HEK293 (cell line): ENCODE measurements at regions not wholly inside any gene's neighbourhood (a gene's known extent, or its start where the extent isn't known, plus 50 kb on each side); places are given as distances from the start of the nearest gene placed in this dataset.

Source experiments
- CTCF ChIA-PET: fragments of 350-600 bp; formaldehyde crosslinking; extraction: SDS; loops from one replicate; lab custom pipeline; 2021; ENCODE audit warnings: antibody characterized with exemption; lab: Yijun Ruan, JAX
- POLR2A ChIA-PET: fragments of 300-600 bp; formaldehyde crosslinking; extraction: SDS; loops from one replicate; lab custom pipeline; 2020; ENCODE audit warnings: antibody characterized with exemption, inconsistent platforms; lab: Yijun Ruan, JAX
- H3K27ac ChIP-seq: fragments of 200-500 bp; sonication (Bioruptor generic); 2 replicates; pipeline ENCODE4 v1.5.1; 2014; ENCODE audit warnings: low read depth, low read length, control low read depth, inconsistent platforms; ENCODE audit errors: extremely low read depth
- H3K36me3 ChIP-seq, 2 experiments: fragments of 200-500 bp in 1 of 2; sonication (Bioruptor generic) in 1 of 2; 1 replicate in 1 of 2; 2 replicates in 1 of 2; pipeline ENCODE4 v1.5.1; 2014 to 2017; ENCODE audit warnings: inconsistent platforms in 2 of 2, low read length in 2 of 2; ENCODE audit not compliant: control insufficient read depth in 2 of 2, insufficient read depth in 1 of 2
- H3K4me1 ChIP-seq: fragments of 200-500 bp; sonication (Bioruptor generic); 2 replicates; pipeline ENCODE4 v1.5.1; 2014; ENCODE audit warnings: mild to moderate bottlenecking, low read length, inconsistent platforms; ENCODE audit not compliant: control insufficient read depth, insufficient read depth
- H3K4me3 ChIP-seq: 2 replicates; pipeline ENCODE4 v1.5.1; 2011; ENCODE audit warnings: low read depth, mild to moderate bottlenecking, control low read depth, low read length, moderate library complexity
- H3K9me3 ChIP-seq: fragments of 200-500 bp; sonication (Bioruptor generic); 2 replicates; pipeline ENCODE4 v1.5.1; 2014; ENCODE audit warnings: low read depth, low read length, inconsistent platforms; ENCODE audit not compliant: control insufficient read depth, insufficient read depth
- EGR2 ChIP-seq: fragments of 450-650 bp; formaldehyde crosslinking; IDR thresholded peaks from 2 replicates; pipeline ENCODE4 v1.5.1; 2016; ENCODE audit warnings: low read depth, missing biosample characterization, missing genetic modification characterization
- FEZF1 ChIP-seq: fragments of 450-650 bp; formaldehyde crosslinking; IDR thresholded peaks from 2 replicates; pipeline ENCODE4 v1.5.1; 2016; ENCODE audit warnings: missing biosample characterization, missing genetic modification characterization
- GLI4 ChIP-seq: fragments of 450-650 bp; formaldehyde crosslinking; IDR thresholded peaks from 2 replicates; pipeline ENCODE4 v1.5.1; 2016; ENCODE audit warnings: missing biosample characterization, missing genetic modification characterization
- KLF1 ChIP-seq: fragments of 450-650 bp; formaldehyde crosslinking; IDR thresholded peaks from 2 replicates; pipeline ENCODE4 v1.5.1; 2016; ENCODE audit warnings: missing biosample characterization, missing genetic modification characterization
- KLF10 ChIP-seq: fragments of 450-650 bp; IDR thresholded peaks from 2 replicates; pipeline ENCODE4 v1.5.1; 2018; ENCODE audit warnings: missing biosample characterization, mild to moderate bottlenecking, missing genetic modification characterization
- KLF7 ChIP-seq: fragments of 450-650 bp; formaldehyde crosslinking; IDR thresholded peaks from 2 replicates; pipeline ENCODE4 v1.5.1; 2016; ENCODE audit warnings: missing biosample characterization, missing genetic modification characterization, borderline replicate concordance
- MYNN ChIP-seq: fragments of 450-650 bp; formaldehyde crosslinking; IDR thresholded peaks from 2 replicates; pipeline ENCODE4 v1.5.1; 2016; ENCODE audit warnings: missing biosample characterization, missing genetic modification characterization, borderline replicate concordance
- PRDM4 ChIP-seq: fragments of 450-650 bp; formaldehyde crosslinking; IDR thresholded peaks from 2 replicates; pipeline ENCODE4 v1.5.1; 2017; ENCODE audit warnings: missing biosample characterization, missing genetic modification characterization
- TCF7L2 ChIP-seq: IDR thresholded peaks from 2 replicates; pipeline ENCODE4 v1.6.1; 2011; ENCODE audit warnings: low read depth, mild to moderate bottlenecking, inconsistent platforms, low read length, moderate library complexity, borderline replicate concordance
- TRIM28 ChIP-seq: IDR thresholded peaks from 2 replicates; pipeline ENCODE4 v1.6.1; 2011; ENCODE audit warnings: low read length, control low read depth, borderline replicate concordance
- ZBTB17 ChIP-seq: fragments of 450-650 bp; formaldehyde crosslinking; IDR thresholded peaks from 2 replicates; pipeline ENCODE4 v1.5.1; 2016; ENCODE audit warnings: missing biosample characterization, missing genetic modification characterization
- ZNF146 ChIP-seq: fragments of 450-650 bp; formaldehyde crosslinking; IDR thresholded peaks from 2 replicates; pipeline ENCODE4 v1.5.1; 2016; ENCODE audit warnings: missing biosample characterization, missing genetic modification characterization
- ZNF175 ChIP-seq: fragments of 450-650 bp; formaldehyde crosslinking; IDR thresholded peaks from 2 replicates; pipeline ENCODE4 v1.5.1; 2016; ENCODE audit warnings: missing biosample characterization, missing genetic modification characterization
- ZNF202 ChIP-seq: fragments of 450-650 bp; formaldehyde crosslinking; IDR thresholded peaks from 2 replicates; pipeline ENCODE4 v1.5.1; 2016; ENCODE audit warnings: missing biosample characterization, missing genetic modification characterization, borderline replicate concordance
- ZNF214 ChIP-seq: fragments of 450-650 bp; formaldehyde crosslinking; IDR thresholded peaks from 2 replicates; pipeline ENCODE4 v1.5.1; 2017; ENCODE audit warnings: missing biosample characterization, mild to moderate bottlenecking, missing genetic modification characterization, borderline replicate concordance
- ZNF23 ChIP-seq: fragments of 450-650 bp; formaldehyde crosslinking; IDR thresholded peaks from 2 replicates; pipeline ENCODE4 v1.5.1; 2016; ENCODE audit warnings: missing biosample characterization, missing genetic modification characterization, borderline replicate concordance
- ZNF239 ChIP-seq: fragments of 450-650 bp; formaldehyde crosslinking; IDR thresholded peaks from 2 replicates; pipeline ENCODE4 v1.5.1; 2016; ENCODE audit warnings: missing biosample characterization, missing genetic modification characterization
- ZNF248 ChIP-seq: fragments of 450-650 bp; formaldehyde crosslinking; IDR thresholded peaks from 2 replicates; pipeline ENCODE4 v1.5.1; 2017; ENCODE audit warnings: missing biosample characterization, missing genetic modification characterization
- ZNF292 ChIP-seq: fragments of 450-650 bp; formaldehyde crosslinking; IDR thresholded peaks from 2 replicates; pipeline ENCODE4 v1.5.1; 2016; ENCODE audit warnings: low read depth, missing biosample characterization, missing genetic modification characterization, borderline replicate concordance
- ZNF354C ChIP-seq: fragments of 450-650 bp; formaldehyde crosslinking; IDR thresholded peaks from 2 replicates; pipeline ENCODE4 v1.5.1; 2016; ENCODE audit warnings: missing biosample characterization, missing genetic modification characterization, low read depth, borderline replicate concordance
- ZNF433 ChIP-seq: fragments of 450-650 bp; formaldehyde crosslinking; IDR thresholded peaks from 2 replicates; pipeline ENCODE4 v1.5.1; 2016; ENCODE audit warnings: missing biosample characterization, missing genetic modification characterization, low read depth
- ZNF558 ChIP-seq: fragments of 450-650 bp; formaldehyde crosslinking; IDR thresholded peaks from 2 replicates; pipeline ENCODE4 v1.5.1; 2016; ENCODE audit warnings: missing biosample characterization, missing genetic modification characterization
- ZNF580 ChIP-seq: fragments of 450-650 bp; formaldehyde crosslinking; IDR thresholded peaks from 2 replicates; pipeline ENCODE4 v1.5.1; 2016; ENCODE audit warnings: missing biosample characterization, missing genetic modification characterization
- ZNF596 ChIP-seq: fragments of 450-650 bp; IDR thresholded peaks from 2 replicates; pipeline ENCODE4 v1.5.0; 2018; ENCODE audit warnings: missing biosample characterization, mild to moderate bottlenecking, missing genetic modification characterization, moderate library complexity
- ZNF658 ChIP-seq: fragments of 450-650 bp; formaldehyde crosslinking; IDR thresholded peaks from 2 replicates; pipeline ENCODE4; 2016; ENCODE audit warnings: missing biosample characterization, missing genetic modification characterization
- ZNF785 ChIP-seq: fragments of 450-650 bp; formaldehyde crosslinking; IDR thresholded peaks from 2 replicates; pipeline ENCODE4 v1.5.1; 2016; ENCODE audit warnings: missing biosample characterization, missing genetic modification characterization
- TF ChIP-seq, protein P1 (sequence below): fragments of 450-650 bp; formaldehyde crosslinking; IDR thresholded peaks from 2 replicates; pipeline ENCODE4 v1.5.1; 2016; ENCODE audit warnings: missing biosample characterization, missing genetic modification characterization

DNA sequence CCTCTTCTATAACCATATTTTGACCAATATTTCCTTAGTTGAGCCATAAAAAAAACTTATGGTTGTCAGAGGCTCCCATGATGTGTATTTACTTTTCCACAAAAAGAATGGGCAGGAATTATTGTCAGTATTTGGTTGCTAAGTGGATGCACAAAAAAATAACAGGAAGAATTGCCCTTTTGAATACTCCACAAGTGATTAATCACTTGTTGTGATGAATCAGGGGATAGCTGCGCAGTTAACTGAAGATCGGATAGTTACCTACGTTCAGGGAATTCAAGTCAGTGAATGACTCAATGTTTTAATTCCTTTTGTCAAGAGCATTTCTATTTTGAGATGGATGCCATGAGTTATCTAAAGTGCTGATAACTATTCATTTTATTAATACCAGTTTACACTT lies 785.2 kb upstream of the B3GALT2 start:
- Histone ChIP-seq H3K4me1 (no peaks in the 10 kb centered on the region), H3K4me3 (no peak overlapping the region), H3K9me3 (no peaks in the 10 kb centered on the region), H3K27ac (no peak overlapping the region), H3K36me3 (no peaks in the 10 kb centered on the region)
- TF ChIP-seq KLF10 (no peak), ZNF239 (no peak), ZNF23 (tag by site-specific recombination) (no peak), ZNF580 (tag by site-specific recombination) (no peak), ZNF292 (tag by site-specific recombination) (no peak), TRIM28 (no peak), ZBTB17 (tag by site-specific recombination) (no peak), TCF7L2 (no peak), ZNF202 (no peak), ZNF658 (tag by site-specific recombination) (no peak), ZNF558 (tag by site-specific recombination) (no peak)
- CTCF ChIA-PET, result no interaction called here
- POLR2A ChIA-PET, result no interaction called here

GRCh38 chr1:193960499-193960898 lies 774.1 kb upstream of the B3GALT2 start:
- Histone ChIP-seq H3K4me3 (no peak overlapping the region), H3K9me3 (no peaks in the 10 kb centered on the region), H3K36me3 (no peaks in the 10 kb centered on the region), H3K4me1 (no peaks in the 10 kb centered on the region), H3K27ac (no peak overlapping the region)
- ChIA-PET POLR2A (no interaction called here), CTCF (no interaction called here)
- no peak for TF ChIP-seq PRDM4 (tag by site-specific recombination)
- TF ChIP-seq ZNF785, result no peak
- no peak for TF ChIP-seq EGR2
- TF ChIP-seq, all 188 proteins: peak for 0

DNA sequence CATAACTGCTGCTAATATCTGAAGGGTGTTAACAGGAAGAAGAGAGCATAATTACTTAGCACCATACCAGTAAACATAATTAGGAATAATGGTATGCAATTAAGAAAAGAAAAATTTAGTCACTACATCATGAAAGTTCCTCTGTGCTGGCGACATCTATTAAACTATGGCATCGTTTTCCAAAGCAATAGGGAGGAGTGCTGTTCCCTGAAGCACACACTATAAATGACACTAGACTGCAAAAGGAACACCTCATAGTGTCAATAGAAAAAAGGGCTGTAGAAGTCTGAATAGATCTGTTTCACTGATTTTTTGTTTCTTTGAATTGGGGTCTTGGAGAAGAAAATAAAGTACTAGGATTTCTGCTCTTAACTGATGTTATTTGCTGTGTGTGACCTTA lies 773.6 kb upstream of the B3GALT2 start:
- CTCF ChIA-PET, result no interaction called here
- Histone ChIP-seq H3K36me3 (no peaks in the 10 kb centered on the region), H3K9me3 (no peaks in the 10 kb centered on the region), H3K4me1 (no peaks in the 10 kb centered on the region), H3K4me3 (no peak overlapping the region), H3K27ac (no peak overlapping the region)
- no peak for TF ChIP-seq ZNF175 (tag by site-specific recombination)
- TF ChIP-seq, protein P1, sequence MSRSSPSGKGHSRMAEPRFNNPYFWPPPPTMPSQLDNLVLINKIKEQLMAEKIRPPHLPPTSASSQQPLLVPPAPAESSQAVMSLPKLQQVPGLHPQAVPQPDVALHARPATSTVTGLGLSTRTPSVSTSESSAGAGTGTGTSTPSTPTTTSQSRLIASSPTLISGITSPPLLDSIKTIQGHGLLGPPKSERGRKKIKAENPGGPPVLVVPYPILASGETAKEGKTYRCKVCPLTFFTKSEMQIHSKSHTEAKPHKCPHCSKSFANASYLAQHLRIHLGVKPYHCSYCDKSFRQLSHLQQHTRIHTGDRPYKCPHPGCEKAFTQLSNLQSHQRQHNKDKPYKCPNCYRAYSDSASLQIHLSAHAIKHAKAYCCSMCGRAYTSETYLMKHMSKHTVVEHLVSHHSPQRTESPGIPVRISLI (tag by site-specific recombination), result no peak
- TF ChIP-seq ZNF433 (tag by site-specific recombination), result no peak
- no peak for TF ChIP-seq GLI4
- no peak for TF ChIP-seq KLF1 (tag by site-specific recombination)
- TF ChIP-seq MYNN (tag by site-specific recombination), result no peak
- TF ChIP-seq ZNF248 (tag by site-specific recombination), result no peak
- no peak for TF ChIP-seq ZNF354C (tag by site-specific recombination)
- TF ChIP-seq FEZF1 (tag by site-specific recombination), result no peak
- TF ChIP-seq ZNF596 (tag by site-specific recombination), result no peak
- TF ChIP-seq ZNF214 (tag by site-specific recombination), result no peak
- TF ChIP-seq KLF7 (tag by site-specific recombination), result no peak
- no peak for TF ChIP-seq ZNF146
- POLR2A ChIA-PET, result no interaction called here
